ENCODE measurements at regions not wholly inside any gene's neighbourhood (a gene's known extent, or its start where the extent isn't known, plus 50 kb on each side); places are given as distances from the start of the nearest gene placed in this dataset.

DNA sequence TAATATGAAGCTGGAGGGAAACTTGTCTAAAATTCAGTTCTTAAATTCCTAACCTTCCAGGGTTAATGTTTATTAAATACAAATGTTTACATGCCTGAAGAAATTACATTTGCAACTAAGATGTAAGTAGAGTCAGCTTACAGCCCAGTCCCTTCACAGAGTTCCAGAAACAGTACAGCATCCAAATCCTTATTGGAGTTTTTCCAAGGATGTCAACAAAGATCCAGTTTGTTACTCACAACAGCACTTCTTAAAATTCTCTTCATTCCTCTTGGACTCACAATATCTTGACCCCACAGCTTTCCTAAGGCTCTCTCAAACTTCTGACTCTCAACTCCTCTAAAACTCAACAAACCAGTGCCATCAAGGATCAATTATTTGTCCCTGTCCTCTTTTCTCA lies 50.1 kb upstream of the RWDD3 start:
- Histone ChIP-seq H3K79me2 (ENCODE audit: control insufficient read depth, insufficient read depth, low read length) (no peaks in the 10 kb centered on the region), H3K4me1 (ENCODE audit: control insufficient read depth, extremely low read depth, insufficient read depth, low read length) (no peaks in the 10 kb centered on the region), H2AFZ (ENCODE audit: low read length) (no peak overlapping the region), H3K4me2 (ENCODE audit: extremely low read depth, insufficient read depth, low read length) (no peak overlapping the region), H3K9me3 (ENCODE audit: control insufficient read depth, insufficient read depth, low read depth, low read length) (no peaks in the 10 kb centered on the region), H3K27me3 (ENCODE audit: control insufficient read depth, insufficient read depth, low read length) (no peaks in the 10 kb centered on the region), H3K27ac (ENCODE audit: insufficient read depth, low read length) (no peak overlapping the region), H4K20me1 (ENCODE audit: control insufficient read depth, extremely low read depth, insufficient read depth, low read length) (no peaks in the 10 kb centered on the region), H3K4me3 (replicated peaks in 1 of 4; ENCODE audit: control extremely low read depth in 1 of 4, insufficient read depth in 1 of 4, low read depth in 3 of 4, low read length in 4 of 4) (no peak overlapping the region), H3K36me3 (ENCODE audit: control insufficient read depth, insufficient read depth, low read length) (no peaks in the 10 kb centered on the region), H3K9ac (ENCODE audit: insufficient read depth, low read length) (no peak overlapping the region)
- TF ChIP-seq, protein P1, sequence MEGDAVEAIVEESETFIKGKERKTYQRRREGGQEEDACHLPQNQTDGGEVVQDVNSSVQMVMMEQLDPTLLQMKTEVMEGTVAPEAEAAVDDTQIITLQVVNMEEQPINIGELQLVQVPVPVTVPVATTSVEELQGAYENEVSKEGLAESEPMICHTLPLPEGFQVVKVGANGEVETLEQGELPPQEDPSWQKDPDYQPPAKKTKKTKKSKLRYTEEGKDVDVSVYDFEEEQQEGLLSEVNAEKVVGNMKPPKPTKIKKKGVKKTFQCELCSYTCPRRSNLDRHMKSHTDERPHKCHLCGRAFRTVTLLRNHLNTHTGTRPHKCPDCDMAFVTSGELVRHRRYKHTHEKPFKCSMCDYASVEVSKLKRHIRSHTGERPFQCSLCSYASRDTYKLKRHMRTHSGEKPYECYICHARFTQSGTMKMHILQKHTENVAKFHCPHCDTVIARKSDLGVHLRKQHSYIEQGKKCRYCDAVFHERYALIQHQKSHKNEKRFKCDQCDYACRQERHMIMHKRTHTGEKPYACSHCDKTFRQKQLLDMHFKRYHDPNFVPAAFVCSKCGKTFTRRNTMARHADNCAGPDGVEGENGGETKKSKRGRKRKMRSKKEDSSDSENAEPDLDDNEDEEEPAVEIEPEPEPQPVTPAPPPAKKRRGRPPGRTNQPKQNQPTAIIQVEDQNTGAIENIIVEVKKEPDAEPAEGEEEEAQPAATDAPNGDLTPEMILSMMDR (conservative IDR thresholded peaks at IDR 0.05 in 1 of 2, IDR thresholded peaks at IDR 0.05 in 1 of 2; ENCODE audit: low read depth in 1 of 2, low read length in 2 of 2) = no peak
- no peak for TF ChIP-seq EZH2 (IDR thresholded peaks at IDR 0.05; ENCODE audit: low read length, missing control alignments)
- no peak for DNase-seq (ENCODE audit: low read depth in 2 of 2)
